ENCODE measurements at regions not wholly inside any gene's neighbourhood (a gene's known extent, or its start where the extent isn't known, plus 50 kb on each side); places are given as distances from the start of the nearest gene placed in this dataset.
"Not testable (repeated sequence)": the region's sequence is repeated elsewhere in the genome, so short reads cannot be mapped to it uniquely, and the experiment has no call there.

GRCh38 chr12:89834676-89835075, 126.0 kb upstream of the ATP2B1 start:
- peak in 1 of 58 donors; percentile 15 for DNase-seq

- DNase-seq: peak in 22 of 58 donors; percentile 1 to 75 (median 14)
Measured at GRCh38 chr12:89833337-89834252, 125.0 kb upstream of the ATP2B1 start.

- no peak for DNase-seq
Measured at GRCh38 chr12:89832336-89832735, 123.7 kb upstream of the ATP2B1 start.

GRCh38 chr12:89831310-89832095, 122.9 kb upstream of the ATP2B1 start:
- no peak for DNase-seq

- DNase-seq: no peak
Measured at GRCh38 chr12:89829434-89829975, 120.9 kb upstream of the ATP2B1 start.

GRCh38 chr12:89828575-89828974, 119.9 kb upstream of the ATP2B1 start:
- no peak for DNase-seq

GRCh38 chr12:89827592-89827991, 119.0 kb upstream of the ATP2B1 start:
- DNase-seq: no peak

- DNase-seq: no peak
Measured at GRCh38 chr12:89826468-89826867, 117.8 kb upstream of the ATP2B1 start.

- no peak for DNase-seq
Measured at GRCh38 chr12:89825591-89826449, 117.2 kb upstream of the ATP2B1 start.

GRCh38 chr12:89824822-89825221, 116.2 kb upstream of the ATP2B1 start:
- no peak for DNase-seq

GRCh38 chr12:89822992-89823391, 114.4 kb upstream of the ATP2B1 start:
- DNase-seq: not testable (repeated sequence)

GRCh38 chr12:89821896-89822295, 113.3 kb upstream of the ATP2B1 start:
- no peak for DNase-seq

- no peak for DNase-seq
Measured at GRCh38 chr12:89817501-89818226, 109.0 kb upstream of the ATP2B1 start.

- DNase-seq: no peak
Measured at GRCh38 chr12:89815225-89815624, 106.6 kb upstream of the ATP2B1 start.

GRCh38 chr12:89803412-89803811, 94.8 kb upstream of the ATP2B1 start:
- DNase-seq: no peak

- no peak for DNase-seq
Measured at GRCh38 chr12:89801284-89801683, 92.6 kb upstream of the ATP2B1 start.

- DNase-seq: no peak
Measured at GRCh38 chr12:89800435-89800834, 91.8 kb upstream of the ATP2B1 start.

- DNase-seq: no peak
Measured at GRCh38 chr12:89799316-89799715, 90.7 kb upstream of the ATP2B1 start.

- no peak for DNase-seq
Measured at GRCh38 chr12:89797436-89797835, 88.8 kb upstream of the ATP2B1 start.

- no peak for DNase-seq
Measured at GRCh38 chr12:89796798-89797382, 88.3 kb upstream of the ATP2B1 start.

Data from anterior cingulate cortex (tissue), 58 donors.